ENCODE measurements at regions not wholly inside any gene's neighbourhood (a gene's known extent, or its start where the extent isn't known, plus 50 kb on each side); places are given as distances from the start of the nearest gene placed in this dataset.

DNA sequence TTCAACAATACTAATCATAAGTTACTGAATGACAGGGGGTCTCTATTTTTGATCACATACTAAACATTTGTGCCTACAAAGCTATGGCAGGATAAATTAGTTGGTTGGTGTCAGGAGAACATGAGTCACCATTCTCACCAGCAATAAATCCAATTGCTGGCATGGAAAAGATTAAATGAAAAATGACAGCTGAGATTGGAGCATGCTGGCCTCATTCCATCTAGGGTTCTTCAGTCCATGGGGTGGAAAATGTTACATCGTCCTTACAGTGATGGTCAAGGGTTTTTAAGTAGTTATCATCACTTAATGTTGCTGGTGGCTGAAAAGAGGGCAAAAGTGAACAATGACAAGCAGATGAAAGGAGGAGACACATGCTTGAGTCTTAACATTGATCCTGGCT lies 180.1 kb upstream of the BCL6 start:
- no peak for FAIRE-seq
- no peak for DNase-seq (ENCODE audit: insufficient read length, low spot score)

DNA sequence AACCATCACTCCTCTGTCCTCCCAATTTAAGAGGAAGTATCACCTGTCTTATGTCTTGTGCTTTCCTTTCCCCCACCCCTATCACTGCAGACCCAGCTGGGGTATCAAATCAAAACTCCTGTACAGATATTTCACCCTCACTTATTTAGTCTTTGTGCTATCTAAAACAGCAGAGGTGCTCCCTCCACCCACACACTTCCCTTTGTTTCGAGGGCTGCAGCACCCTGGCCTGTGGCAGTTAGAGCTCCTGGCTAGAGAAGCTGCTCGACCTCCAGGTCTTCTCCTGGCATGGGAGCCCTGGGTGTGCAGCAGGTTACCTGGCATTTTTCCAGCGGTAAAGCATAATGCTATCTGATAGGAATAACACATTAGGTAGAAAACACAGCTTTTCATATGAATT lies 181.4 kb upstream of the BCL6 start:
- no peak for DNase-seq (ENCODE audit: insufficient read length, low spot score)
- FAIRE-seq, result no peak

GRCh38 chr3:187927565-187927964 lies 182.3 kb upstream of the BCL6 start:
- DNase-seq (ENCODE audit: insufficient read length, low spot score) (no peak), FAIRE-seq (no peak)

GRCh38 chr3:187929112-187929816 lies 184.0 kb upstream of the BCL6 start:
- no peak for DNase-seq (ENCODE audit: insufficient read length, low spot score)
- FAIRE-seq, result no peak

DNA sequence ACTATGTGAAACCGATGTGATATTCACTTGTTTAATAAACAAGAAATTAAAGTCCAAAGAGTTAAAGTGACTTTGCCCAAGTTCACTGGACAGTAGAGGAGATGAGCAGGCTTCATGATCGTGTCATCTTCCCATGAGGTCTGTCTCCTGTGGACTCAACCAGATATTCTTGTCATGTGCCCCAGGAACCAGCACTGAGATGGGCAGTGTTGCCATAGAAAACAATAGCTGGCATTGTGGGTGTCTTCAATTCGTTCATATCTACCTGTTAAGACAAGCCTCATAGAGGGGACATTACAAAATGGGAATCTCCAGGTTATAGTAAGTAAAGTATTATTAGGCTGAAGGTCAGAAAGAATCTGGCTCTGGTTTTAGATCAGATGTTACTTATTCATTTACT lies 184.8 kb upstream of the BCL6 start:
- DNase-seq (ENCODE audit: insufficient read length, low spot score), result no peak
- no peak for FAIRE-seq

- FAIRE-seq, result no peak
- no peak for DNase-seq (ENCODE audit: insufficient read length, low spot score)
These were observed 185.8 kb upstream of the BCL6 start for GRCh38 chr3:187931101-187931500.

DNA sequence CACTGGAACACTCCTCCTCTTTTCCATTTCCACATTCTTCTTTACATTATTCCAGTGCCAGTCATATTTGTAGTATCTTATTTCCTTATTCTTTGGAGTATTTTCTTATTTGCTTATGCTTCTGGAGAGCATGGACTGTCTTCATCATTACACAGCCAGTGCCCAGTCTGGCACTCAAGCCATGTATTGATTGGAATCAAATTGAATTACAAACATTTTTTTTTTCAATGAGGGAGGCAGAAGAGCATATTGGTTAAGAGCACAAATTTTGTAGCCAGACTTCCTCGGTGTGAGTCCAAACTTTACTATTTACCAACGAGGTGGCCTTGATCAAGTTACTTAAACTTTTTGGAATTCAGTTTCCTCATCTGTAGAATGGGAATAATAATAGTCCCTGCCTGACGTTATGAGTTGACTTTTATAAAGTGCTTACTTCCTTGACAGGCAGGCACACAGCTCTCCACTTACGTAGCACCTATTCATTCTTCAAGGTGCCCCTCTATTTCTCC lies 186.6 kb upstream of the BCL6 start:
- FAIRE-seq (no peak), DNase-seq (ENCODE audit: insufficient read length, low spot score) (no peak)

GRCh38 chr3:187932530-187932929 lies 187.3 kb upstream of the BCL6 start:
- DNase-seq (ENCODE audit: insufficient read length, low spot score) (no peak), FAIRE-seq (no peak)

- DNase-seq (ENCODE audit: insufficient read length, low spot score) (peak; percentile 27), FAIRE-seq (peak; percentile 74)
These were observed 190.4 kb upstream of the BCL6 start for GRCh38 chr3:187935623-187936156.

GRCh38 chr3:187936676-187937075 lies 191.4 kb upstream of the BCL6 start:
- no peak for FAIRE-seq

GRCh38 chr3:187939891-187940290 lies 194.6 kb upstream of the BCL6 start:
- DNase-seq (ENCODE audit: insufficient read length, low spot score) (no peak), FAIRE-seq (no peak)

More at GRCh38 chr3:187936676-187937075, 191.4 kb upstream of the BCL6 start:
- DNase-seq (ENCODE audit: insufficient read length, low spot score), result no peak

DNA sequence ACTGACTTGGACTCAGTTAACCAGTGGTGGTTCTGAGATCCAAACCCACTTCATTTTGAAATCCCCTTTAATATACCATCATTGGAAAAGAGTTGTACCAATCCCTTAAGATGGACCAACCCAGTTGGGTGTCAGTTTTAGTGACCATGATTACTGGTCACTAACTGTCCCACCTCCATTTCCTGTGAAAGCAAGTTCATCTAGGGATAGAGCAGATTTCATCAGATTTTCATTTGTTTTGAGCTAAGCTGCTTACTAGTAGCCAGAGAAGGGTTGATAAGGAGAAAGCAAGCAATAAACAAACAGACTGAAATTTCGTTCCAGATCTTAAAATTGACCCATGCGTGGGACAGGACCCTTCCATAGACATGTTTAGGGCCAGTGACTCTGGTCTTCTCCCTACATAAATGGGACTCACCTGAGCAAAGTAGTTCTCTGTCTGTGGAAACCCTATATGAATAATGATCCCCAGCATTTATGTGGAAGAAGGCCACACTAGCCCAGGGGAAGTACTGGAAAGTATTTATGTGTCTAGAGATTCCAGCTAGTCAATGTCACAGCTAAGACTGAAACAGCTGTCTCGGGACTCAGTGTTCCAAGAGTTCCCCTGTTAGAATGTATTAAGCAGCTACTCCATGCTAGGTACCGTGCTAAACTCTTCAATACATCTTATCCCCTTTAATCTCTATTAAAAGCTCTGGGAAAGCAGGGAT lies 196.0 kb upstream of the BCL6 start:
- FAIRE-seq (no peak), DNase-seq (ENCODE audit: insufficient read length, low spot score) (no peak)

GRCh38 chr3:187941848-187942194 lies 196.6 kb upstream of the BCL6 start:
- DNase-seq (ENCODE audit: insufficient read length, low spot score), result no peak
- FAIRE-seq, result no peak

GRCh38 chr3:187942658-187943241 lies 197.5 kb upstream of the BCL6 start:
- FAIRE-seq, result no peak
- DNase-seq (ENCODE audit: insufficient read length, low spot score), result no peak

GRCh38 chr3:187943677-187944389 lies 198.6 kb upstream of the BCL6 start:
- FAIRE-seq, result no peak
- no peak for DNase-seq (ENCODE audit: insufficient read length, low spot score)

GRCh38 chr3:187944390-187945179 lies 199.3 kb upstream of the BCL6 start:
- FAIRE-seq (no peak), DNase-seq (ENCODE audit: insufficient read length, low spot score) (no peak)

- FAIRE-seq (no peak), DNase-seq (ENCODE audit: insufficient read length, low spot score) (no peak)
These were observed 200.1 kb upstream of the BCL6 start for GRCh38 chr3:187945374-187945773.

- DNase-seq (ENCODE audit: insufficient read length, low spot score) (no peak), FAIRE-seq (no peak)
These were observed 201.0 kb upstream of the BCL6 start for GRCh38 chr3:187946163-187946691.

DNA sequence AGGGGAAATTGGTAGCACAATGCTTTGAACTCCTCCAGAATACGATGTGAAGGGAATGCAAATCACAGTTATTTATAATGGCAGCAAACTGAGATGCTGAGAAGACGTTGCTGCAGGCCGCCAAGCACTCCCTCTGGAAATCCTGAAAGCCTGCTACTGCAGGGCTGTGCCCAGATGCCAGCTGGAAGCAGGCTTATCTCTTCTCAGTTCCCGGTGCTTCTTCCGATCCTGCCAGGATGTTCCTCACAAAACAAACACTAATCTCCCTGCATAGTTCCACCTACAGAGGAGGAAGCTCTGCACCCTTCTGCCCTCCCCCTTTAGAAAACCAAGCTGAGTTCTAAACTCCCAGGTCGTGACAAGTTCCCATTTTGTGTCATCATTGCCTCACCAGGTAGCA lies 201.7 kb upstream of the BCL6 start:
- DNase-seq (ENCODE audit: insufficient read length, low spot score), result no peak
- no peak for FAIRE-seq

Measured in GM19239 (cell line).